Heart left ventricle (tissue), 13 donors: ENCODE measurements at regions not wholly inside any gene's neighbourhood (a gene's known extent, or its start where the extent isn't known, plus 50 kb on each side); places are given as distances from the start of the nearest gene placed in this dataset.

Experiments used
- CTCF ChIP-seq, 12 donors: fragments of 200-600 bp; sonication (generic) in 4 of 12; IDR thresholded peaks; one replicate each; pipeline versions ENCODE4 v1.5.0 to v1.8.0; 2018 to 2022; ENCODE audit warnings: antibody characterized with exemption in 12 of 12, mild to moderate bottlenecking in 5 of 12
- POLR2A ChIP-seq, 2 donors: fragments of 450-650 bp; IDR thresholded peaks; one replicate each; pipeline ENCODE4 v1.6.1; 2017; ENCODE audit warnings: antibody characterized with exemption in 2 of 2, mild to moderate bottlenecking in 2 of 2, moderate library complexity in 2 of 2
- donor health status: ischemic (EF 13 %, LVEDD 7.1; RV severe dilation, severe dysfunction).
- donor health status: DM: no; HTN: yes; CAD: no.
- donor health status: DM: no; HTN: no; CAD: no.
- donor health status: ischemic (EF 25% LVEDD 6.9; RV normal size, moderate dysfunction).
- donor health status: ischemic (EF 25% LVEDD 5.7; RV mildly dilated, moderate dysfunction).
- donor health status: ischemic (EF 35%, LVEDD 5.7; RV mildly dilated, moderate dysfunction).
- donor health status: nonischemic (EF 11% LVEDD 7.7; RV severe dilation, severe dysfunction).
- donor health status: DM: yes; HTN: yes; CAD: no.
- donor health status: PGD.
- donor health status: ischemic (EF 29% LVEDD 5.4; RV normal size, mild dysfunction).
- donor health status: nonischemic (EF 23%, LVEDD 6.1; RV moderate dilation, normal function).

GRCh38 chr9:25850803-25851202 lies 172.6 kb upstream of the TUSC1 start:
- TF ChIP-seq CTCF (IDR thresholded peaks at IDR 0.05) (no peak), POLR2A (IDR thresholded peaks at IDR 0.05) (no peak)
